ENCODE measurements at regions not wholly inside any gene's neighbourhood (a gene's known extent, or its start where the extent isn't known, plus 50 kb on each side); places are given as distances from the start of the nearest gene placed in this dataset.

DNA sequence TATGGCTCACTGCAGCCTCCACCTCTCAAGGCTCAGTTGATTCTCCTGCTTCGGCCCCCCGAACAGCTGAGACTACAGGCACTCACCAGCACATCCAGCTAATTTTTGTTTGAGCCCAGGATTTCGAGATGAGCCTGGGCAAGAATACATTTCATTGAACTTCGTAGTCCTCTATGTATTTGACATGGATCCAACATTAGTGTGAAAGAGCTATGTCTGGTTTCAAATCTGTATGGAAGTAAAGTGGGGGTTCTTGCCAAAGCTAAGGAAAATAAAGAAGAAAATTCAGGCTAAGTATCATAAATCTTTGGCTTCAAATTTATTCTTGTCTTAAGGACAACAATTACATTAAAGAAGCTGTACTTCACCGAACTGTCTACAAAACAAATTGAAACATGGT, 1291.7 kb upstream of the CRIM1 start:
- WGBS, result 88% methylated on average over 5 of the region's 5 CpGs
- no peaks in the 10 kb centered on the region for H3K4me1 ChIP-seq (replicated peaks)
- TF ChIP-seq POLR2A (IDR thresholded peaks at IDR 0.05) (no peak), POLR2AphosphoS5 (IDR thresholded peaks at IDR 0.05) (no peak)
- TF ChIP-seq, protein P1, sequence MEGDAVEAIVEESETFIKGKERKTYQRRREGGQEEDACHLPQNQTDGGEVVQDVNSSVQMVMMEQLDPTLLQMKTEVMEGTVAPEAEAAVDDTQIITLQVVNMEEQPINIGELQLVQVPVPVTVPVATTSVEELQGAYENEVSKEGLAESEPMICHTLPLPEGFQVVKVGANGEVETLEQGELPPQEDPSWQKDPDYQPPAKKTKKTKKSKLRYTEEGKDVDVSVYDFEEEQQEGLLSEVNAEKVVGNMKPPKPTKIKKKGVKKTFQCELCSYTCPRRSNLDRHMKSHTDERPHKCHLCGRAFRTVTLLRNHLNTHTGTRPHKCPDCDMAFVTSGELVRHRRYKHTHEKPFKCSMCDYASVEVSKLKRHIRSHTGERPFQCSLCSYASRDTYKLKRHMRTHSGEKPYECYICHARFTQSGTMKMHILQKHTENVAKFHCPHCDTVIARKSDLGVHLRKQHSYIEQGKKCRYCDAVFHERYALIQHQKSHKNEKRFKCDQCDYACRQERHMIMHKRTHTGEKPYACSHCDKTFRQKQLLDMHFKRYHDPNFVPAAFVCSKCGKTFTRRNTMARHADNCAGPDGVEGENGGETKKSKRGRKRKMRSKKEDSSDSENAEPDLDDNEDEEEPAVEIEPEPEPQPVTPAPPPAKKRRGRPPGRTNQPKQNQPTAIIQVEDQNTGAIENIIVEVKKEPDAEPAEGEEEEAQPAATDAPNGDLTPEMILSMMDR (IDR thresholded peaks at IDR 0.05), result no peak
- no peak for DNase-seq (ENCODE audit: low spot score)
- no peak overlapping the region for H3K4me3 ChIP-seq
- H3K9me3 ChIP-seq, result no peaks in the 10 kb centered on the region
- no peaks in the 10 kb centered on the region for H3K36me3 ChIP-seq
- no peaks in the 10 kb centered on the region for H3K27me3 ChIP-seq (replicated peaks; ENCODE audit: insufficient read depth)
- intact Hi-C loops (cut with DNase I), result no loop called here
- no peak overlapping the region for H3K27ac ChIP-seq

DNA sequence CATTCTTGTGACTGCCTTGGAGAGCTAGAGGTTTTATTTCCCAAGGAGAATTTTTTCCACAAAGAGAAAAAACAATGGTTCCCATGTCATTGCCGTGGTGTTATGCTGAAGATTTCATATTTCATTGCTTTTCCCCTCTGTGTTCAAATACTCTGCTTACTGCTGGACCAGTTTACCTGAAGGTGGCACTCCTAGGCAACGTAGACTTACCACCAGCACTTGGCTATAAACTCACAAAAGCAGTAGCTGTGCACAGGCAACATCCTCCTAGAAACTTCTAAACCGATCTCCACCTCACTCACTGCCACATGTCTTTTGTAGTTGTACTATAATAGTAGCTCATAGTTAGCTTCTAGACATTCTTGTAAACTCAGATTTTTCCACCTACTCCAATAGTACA, 1319.7 kb upstream of the CRIM1 start:
- Histone ChIP-seq H3K4me3 (no peak overlapping the region), H3K4me1 (replicated peaks) (no peaks in the 10 kb centered on the region), H3K9me3 (no peaks in the 10 kb centered on the region), H3K36me3 (no peaks in the 10 kb centered on the region), H3K27me3 (replicated peaks; ENCODE audit: insufficient read depth) (no peaks in the 10 kb centered on the region), H3K27ac (no peak overlapping the region)
- DNase-seq (ENCODE audit: low spot score), result no peak
- WGBS, result 52% methylated on average over 3 of the region's 3 CpGs
- intact Hi-C loops (cut with DNase I), result no loop called here
- no peak for TF ChIP-seq POLR2A (IDR thresholded peaks at IDR 0.05)
- TF ChIP-seq, protein P1 (IDR thresholded peaks at IDR 0.05), result no peak
- no peak for TF ChIP-seq POLR2AphosphoS5 (IDR thresholded peaks at IDR 0.05)

DNA sequence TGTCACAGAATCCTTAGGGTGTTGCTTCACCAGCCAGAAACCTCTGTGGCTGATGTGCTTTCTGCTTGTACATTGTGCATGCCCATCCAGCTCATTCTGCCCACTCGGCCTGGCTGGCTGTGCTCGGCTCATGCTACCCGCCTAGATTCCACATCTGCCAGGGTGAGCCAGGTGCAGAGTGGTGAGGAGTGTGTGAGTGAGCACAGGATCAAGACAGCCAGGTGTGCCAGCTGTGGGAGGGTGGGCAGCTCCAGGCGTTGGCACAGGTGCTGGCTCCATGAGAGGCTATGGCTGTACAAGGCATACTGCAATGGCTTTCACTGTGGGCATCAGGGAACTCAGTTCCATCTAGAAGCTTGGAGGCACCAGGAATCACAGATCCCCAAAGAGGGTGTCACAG, 1321.8 kb upstream of the CRIM1 start:
- 94% methylated on average over 4 of the region's 4 CpGs for WGBS
- no peaks in the 10 kb centered on the region for H3K9me3 ChIP-seq
- no peak for DNase-seq (ENCODE audit: low spot score)
- H3K4me3 ChIP-seq, result no peak overlapping the region
- no peak overlapping the region for H3K27ac ChIP-seq
- no peaks in the 10 kb centered on the region for H3K36me3 ChIP-seq
- TF ChIP-seq, protein P1 (IDR thresholded peaks at IDR 0.05), result no peak
- intact Hi-C loops (cut with DNase I), result no loop called here
- H3K4me1 ChIP-seq (replicated peaks), result no peaks in the 10 kb centered on the region
- H3K27me3 ChIP-seq (replicated peaks; ENCODE audit: insufficient read depth), result no peaks in the 10 kb centered on the region

DNA sequence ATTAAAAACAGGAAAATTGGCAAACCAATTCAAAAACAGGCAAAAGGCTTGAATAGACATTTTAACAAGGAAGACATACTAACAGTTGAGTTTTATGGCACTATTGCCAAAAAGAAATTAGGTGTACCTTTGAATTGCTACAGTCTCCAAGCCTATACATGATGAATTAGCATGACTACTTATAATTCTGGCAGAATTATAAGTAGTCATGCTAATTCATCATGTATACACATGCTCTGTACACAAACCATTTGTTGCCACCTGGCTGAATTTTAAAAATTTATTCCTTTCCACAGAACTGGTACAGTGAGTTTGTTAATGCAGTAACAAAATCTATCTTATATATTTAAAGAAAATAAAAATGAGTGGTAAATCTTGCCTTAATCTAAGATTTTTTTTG, 1332.0 kb upstream of the CRIM1 start:
- TF ChIP-seq POLR2A (IDR thresholded peaks at IDR 0.05) (no peak), POLR2AphosphoS5 (IDR thresholded peaks at IDR 0.05) (no peak)
- TF ChIP-seq, protein P1 (IDR thresholded peaks at IDR 0.05), result no peak
- intact Hi-C loops (cut with DNase I), result no loop called here
- H3K36me3 ChIP-seq, result no peaks in the 10 kb centered on the region
- no peak for DNase-seq (ENCODE audit: low spot score)
- no peaks in the 10 kb centered on the region for H3K4me1 ChIP-seq (replicated peaks)
- no peak overlapping the region for H3K4me3 ChIP-seq
- H3K9me3 ChIP-seq, result no peaks in the 10 kb centered on the region
- H3K27ac ChIP-seq, result no peak overlapping the region
- H3K27me3 ChIP-seq (replicated peaks; ENCODE audit: insufficient read depth), result no peaks in the 10 kb centered on the region

DNA sequence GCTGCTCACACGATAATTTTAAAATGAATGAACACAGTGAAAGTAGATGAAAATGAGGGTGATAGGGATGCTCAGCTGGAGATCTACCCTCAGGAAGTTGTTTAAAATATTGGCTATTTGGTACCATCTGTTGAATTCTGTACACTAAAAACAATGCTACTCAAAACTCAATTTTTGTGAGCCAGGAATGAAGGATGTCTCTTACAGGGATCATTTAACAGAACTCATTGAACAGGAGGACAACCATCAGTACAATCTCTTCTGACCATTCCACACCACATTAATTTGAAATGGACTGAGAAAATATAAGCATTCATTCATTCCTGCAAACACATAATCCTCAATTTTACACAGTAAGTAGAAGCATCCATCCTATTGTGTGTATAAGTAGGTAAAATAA, 1355.1 kb upstream of the CRIM1 start:
- Histone ChIP-seq H3K36me3 (no peaks in the 10 kb centered on the region), H3K4me1 (replicated peaks) (no peaks in the 10 kb centered on the region), H3K27ac (no peak overlapping the region), H3K27me3 (replicated peaks; ENCODE audit: insufficient read depth) (no peaks in the 10 kb centered on the region), H3K9me3 (no peaks in the 10 kb centered on the region), H3K4me3 (no peak overlapping the region)
- DNase-seq (ENCODE audit: low spot score), result no peak
- TF ChIP-seq POLR2A (IDR thresholded peaks at IDR 0.05), result no peak
- TF ChIP-seq, protein P1 (IDR thresholded peaks at IDR 0.05), result no peak
- no peak for TF ChIP-seq POLR2AphosphoS5 (IDR thresholded peaks at IDR 0.05)
- intact Hi-C loops (cut with DNase I), result no loop called here
- WGBS, result 97% methylated on average over 1 of the region's 1 CpG

Measured in prostate gland (tissue), 2 donors.